SK-N-SH treated with all-trans-retinoic acid at 6 μM for 48 hours (cell line): ENCODE measurements at regions not wholly inside any gene's neighbourhood (a gene's known extent, or its start where the extent isn't known, plus 50 kb on each side); places are given as distances from the start of the nearest gene placed in this dataset.

Experiments used
- RARB ChIP-seq: fragments of 250-450 bp; sonication (Bioruptor Pico); IDR thresholded peaks from 2 replicates; pipeline ENCODE4 v1.8.0; 2021; ENCODE audit warnings: mild to moderate bottlenecking, moderate library complexity
- SNAI2 ChIP-seq: fragments of 250-450 bp; sonication (Bioruptor Pico); IDR thresholded peaks from 2 replicates; pipeline ENCODE4 v1.5.0; 2020; ENCODE audit warnings: mild to moderate bottlenecking, moderate library complexity
- ZFP3 ChIP-seq: fragments of 250-450 bp; sonication (Bioruptor Pico); IDR thresholded peaks from 2 replicates; pipeline ENCODE4 v1.5.0; 2020; ENCODE audit warnings: mild to moderate bottlenecking, moderate library complexity
- ZNF70 ChIP-seq: fragments of 450-650 bp; formaldehyde crosslinking; IDR thresholded peaks from 2 replicates; pipeline ENCODE4 v1.5.0; 2020; ENCODE audit warnings: mild to moderate bottlenecking, moderate library complexity
- TF ChIP-seq, protein P1 (sequence below): fragments of 250-450 bp; sonication (Bioruptor Pico); IDR thresholded peaks from 2 replicates; pipeline ENCODE4 v1.8.0; 2020; ENCODE audit warnings: mild to moderate bottlenecking, moderate library complexity, borderline replicate concordance
- TF ChIP-seq, protein P2 (sequence below): fragments of 250-450 bp; sonication (Bioruptor Pico); IDR thresholded peaks from 2 replicates; pipeline ENCODE4 v1.5.1; 2021; ENCODE audit warnings: mild to moderate bottlenecking, moderate library complexity

DNA sequence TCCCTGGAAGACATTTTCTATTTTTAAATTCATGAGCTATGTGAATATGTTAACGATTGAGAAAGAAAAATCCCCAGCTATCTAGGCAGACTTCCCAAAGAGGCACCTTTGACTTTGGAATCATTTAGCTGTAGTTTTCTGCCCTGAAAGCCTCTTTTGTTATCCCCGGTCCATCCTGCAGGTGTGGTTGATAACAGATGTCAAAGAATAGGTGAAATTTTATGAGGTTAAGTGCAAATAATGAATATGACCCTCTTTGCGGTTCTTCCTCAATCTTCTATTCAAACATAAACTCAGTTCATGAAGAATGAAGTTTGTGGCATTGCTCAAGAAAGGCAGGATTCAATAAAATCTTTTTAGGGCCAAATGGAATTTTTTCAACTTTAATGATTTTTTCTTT, 51.6 kb upstream of the ATP8B1 start:
- TF ChIP-seq RARB (CRISPR knock-in tag) (no peak), ZFP3 (no peak), SNAI2 (CRISPR knock-in tag) (no peak), ZNF70 (CRISPR knock-in tag) (no peak)
- TF ChIP-seq, protein P1, sequence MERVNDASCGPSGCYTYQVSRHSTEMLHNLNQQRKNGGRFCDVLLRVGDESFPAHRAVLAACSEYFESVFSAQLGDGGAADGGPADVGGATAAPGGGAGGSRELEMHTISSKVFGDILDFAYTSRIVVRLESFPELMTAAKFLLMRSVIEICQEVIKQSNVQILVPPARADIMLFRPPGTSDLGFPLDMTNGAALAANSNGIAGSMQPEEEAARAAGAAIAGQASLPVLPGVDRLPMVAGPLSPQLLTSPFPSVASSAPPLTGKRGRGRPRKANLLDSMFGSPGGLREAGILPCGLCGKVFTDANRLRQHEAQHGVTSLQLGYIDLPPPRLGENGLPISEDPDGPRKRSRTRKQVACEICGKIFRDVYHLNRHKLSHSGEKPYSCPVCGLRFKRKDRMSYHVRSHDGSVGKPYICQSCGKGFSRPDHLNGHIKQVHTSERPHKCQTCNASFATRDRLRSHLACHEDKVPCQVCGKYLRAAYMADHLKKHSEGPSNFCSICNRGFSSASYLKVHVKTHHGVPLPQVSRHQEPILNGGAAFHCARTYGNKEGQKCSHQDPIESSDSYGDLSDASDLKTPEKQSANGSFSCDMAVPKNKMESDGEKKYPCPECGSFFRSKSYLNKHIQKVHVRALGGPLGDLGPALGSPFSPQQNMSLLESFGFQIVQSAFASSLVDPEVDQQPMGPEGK (CRISPR knock-in tag): no peak
- TF ChIP-seq, protein P2, sequence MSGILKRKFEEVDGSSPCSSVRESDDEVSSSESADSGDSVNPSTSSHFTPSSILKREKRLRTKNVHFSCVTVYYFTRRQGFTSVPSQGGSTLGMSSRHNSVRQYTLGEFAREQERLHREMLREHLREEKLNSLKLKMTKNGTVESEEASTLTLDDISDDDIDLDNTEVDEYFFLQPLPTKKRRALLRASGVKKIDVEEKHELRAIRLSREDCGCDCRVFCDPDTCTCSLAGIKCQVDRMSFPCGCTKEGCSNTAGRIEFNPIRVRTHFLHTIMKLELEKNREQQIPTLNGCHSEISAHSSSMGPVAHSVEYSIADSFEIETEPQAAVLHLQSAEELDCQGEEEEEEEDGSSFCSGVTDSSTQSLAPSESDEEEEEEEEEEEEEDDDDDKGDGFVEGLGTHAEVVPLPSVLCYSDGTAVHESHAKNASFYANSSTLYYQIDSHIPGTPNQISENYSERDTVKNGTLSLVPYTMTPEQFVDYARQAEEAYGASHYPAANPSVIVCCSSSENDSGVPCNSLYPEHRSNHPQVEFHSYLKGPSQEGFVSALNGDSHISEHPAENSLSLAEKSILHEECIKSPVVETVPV (CRISPR knock-in tag): no peak
